Large intestine (tissue), 3 donors: ENCODE measurements at regions not wholly inside any gene's neighbourhood (a gene's known extent, or its start where the extent isn't known, plus 50 kb on each side); places are given as distances from the start of the nearest gene placed in this dataset.
"Not testable (repeated sequence)": the region's sequence is repeated elsewhere in the genome, so short reads cannot be mapped to it uniquely, and the experiment has no call there.

ENCODE experiments used
- DNase-seq, 2 donors: peaks; one replicate each; pipeline versions ENCODE4 v3.0.0 to v3.0.0-alpha.2; 2013
- H3K27ac ChIP-seq: one replicate; pipeline ENCODE4 v1.5.1; 2013; ENCODE audit warnings: low read length
- H3K27me3 ChIP-seq: 2 replicates; pipeline ENCODE4 v1.6.1; 2013; ENCODE audit warnings: low read length; ENCODE audit not compliant: control insufficient read depth, insufficient read depth
- H3K36me3 ChIP-seq: 2 replicates; pipeline ENCODE4 v1.6.1; 2013; ENCODE audit warnings: low read length; ENCODE audit not compliant: control insufficient read depth, insufficient read depth
- H3K4me1 ChIP-seq: one replicate; pipeline ENCODE4 v1.6.1; 2013; ENCODE audit warnings: low read length; ENCODE audit not compliant: control insufficient read depth, insufficient read depth
- H3K4me3 ChIP-seq: one replicate; pipeline ENCODE4 v1.5.1; 2013; ENCODE audit warnings: low read length
- H3K9me3 ChIP-seq: one replicate; pipeline ENCODE4 v1.6.1; 2013; ENCODE audit warnings: mild to moderate bottlenecking, low read depth, low read length, moderate library complexity; ENCODE audit not compliant: control insufficient read depth
- WGBS: methylation state at CpG from one replicate; pipeline ENCODE4 v1.1.5; 2013; ENCODE audit warnings: low lambda C conversion rate; ENCODE audit not compliant: insufficient coverage; 5-methylcytosine and 5-hydroxymethylcytosine counted together

DNA sequence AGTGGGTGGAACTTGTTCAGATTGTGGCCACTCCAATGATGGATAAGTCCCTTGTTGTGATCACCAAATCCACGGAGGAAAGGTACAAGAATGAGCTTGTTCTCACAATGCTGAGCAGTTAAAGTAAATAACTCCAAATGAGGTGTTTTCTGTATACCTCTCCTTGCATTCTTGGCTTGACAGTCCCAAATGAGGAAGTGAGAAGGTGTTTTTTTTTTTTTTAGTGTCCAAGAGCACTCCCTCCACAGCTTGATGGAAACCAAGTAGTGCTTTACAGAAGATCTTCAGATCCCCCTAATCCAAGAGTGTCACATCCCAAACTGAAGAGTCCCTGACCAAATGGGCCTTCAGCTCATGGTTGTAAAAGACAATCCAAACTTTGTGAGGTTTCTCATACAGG lies 153.6 kb downstream of the ATP23 start:
- Histone ChIP-seq H3K27ac (no peak overlapping the region), H3K9me3 (no peaks in the 10 kb centered on the region), H3K4me3 (no peak overlapping the region), H3K4me1 (no peaks in the 10 kb centered on the region), H3K27me3 (no peaks in the 10 kb centered on the region), H3K36me3 (no peaks in the 10 kb centered on the region)
- DNase-seq, result no peak
- no CpG with 5 or more reads among the region's 1 CpG for WGBS

DNA sequence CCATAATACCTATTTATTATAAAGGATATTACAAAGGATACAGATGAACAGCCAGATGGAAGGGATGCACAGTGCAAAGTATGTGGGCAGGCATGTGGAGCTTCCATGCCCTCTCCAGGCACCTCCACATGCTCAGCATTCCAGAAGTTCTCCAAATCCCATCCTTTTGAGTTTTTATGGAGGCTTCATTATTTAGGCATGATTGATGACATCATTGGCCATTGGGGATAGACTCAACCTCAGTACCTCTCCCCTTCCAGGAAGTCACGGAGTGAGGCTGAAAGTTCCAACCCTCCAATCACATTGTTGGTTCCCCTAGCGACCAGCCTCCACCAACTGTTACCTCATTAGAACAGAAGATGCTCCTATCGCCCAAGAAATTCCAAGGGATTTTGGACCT lies 156.4 kb downstream of the ATP23 start:
- Histone ChIP-seq H3K36me3 (no peaks in the 10 kb centered on the region), H3K27ac (no peak overlapping the region), H3K9me3 (peaks cover 7% of the 10 kb centered on the region), H3K27me3 (no peaks in the 10 kb centered on the region), H3K4me1 (no peaks in the 10 kb centered on the region), H3K4me3 (no peak overlapping the region)
- DNase-seq, result no peak
- no CpG with 5 or more reads among the region's 3 CpGs for WGBS

DNA sequence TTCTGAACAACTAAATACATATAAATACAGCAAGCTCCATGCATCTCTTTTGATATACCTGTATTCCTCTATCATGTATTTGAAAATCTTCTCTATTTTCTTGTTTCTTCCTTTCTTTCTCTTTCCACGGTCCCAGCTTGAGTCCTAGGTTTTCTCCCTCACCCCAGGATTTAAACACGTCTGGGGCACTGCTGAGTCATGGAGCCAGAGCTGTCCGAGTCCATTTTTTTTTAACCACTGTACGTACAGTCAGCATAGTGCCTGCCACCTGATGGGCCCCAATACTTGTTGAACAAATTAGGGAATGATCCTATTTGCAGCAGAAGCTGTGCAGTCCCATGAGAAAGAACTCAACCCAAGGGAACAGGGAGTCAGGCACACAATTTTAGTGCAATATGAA lies 158.1 kb downstream of the ATP23 start:
- H3K36me3 ChIP-seq, result no peaks in the 10 kb centered on the region
- H3K4me3 ChIP-seq, result no peak overlapping the region
- peaks cover 7% of the 10 kb centered on the region for H3K9me3 ChIP-seq
- no peaks in the 10 kb centered on the region for H3K27me3 ChIP-seq
- no peaks in the 10 kb centered on the region for H3K4me1 ChIP-seq
- H3K27ac ChIP-seq, result no peak overlapping the region
- DNase-seq, result no peak
- 67% methylated on average over 1 of the region's 4 CpGs for WGBS

DNA sequence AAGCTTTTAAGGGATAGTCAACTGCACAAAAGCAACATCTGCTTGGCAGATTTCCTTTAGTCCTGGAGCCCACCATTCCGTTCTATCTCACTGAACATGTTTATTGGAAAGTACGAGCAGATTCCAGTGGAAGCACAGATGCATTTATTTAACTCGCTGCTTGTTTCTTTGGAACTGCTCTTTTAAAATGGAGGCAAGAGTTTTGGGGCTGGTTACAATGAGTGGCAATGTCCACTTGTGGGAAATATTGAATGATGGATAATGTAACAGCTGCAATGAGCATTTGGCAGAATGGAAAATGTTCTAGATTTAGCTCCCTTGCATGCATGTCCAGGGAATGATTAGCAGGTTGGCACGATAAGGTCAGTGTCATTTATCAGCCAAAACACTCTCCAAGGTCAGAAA lies 163.0 kb downstream of the ATP23 start:
- no peaks in the 10 kb centered on the region for H3K27me3 ChIP-seq
- no peaks in the 10 kb centered on the region for H3K36me3 ChIP-seq
- WGBS, result 100% methylated on average over 1 of the region's 4 CpGs
- H3K27ac ChIP-seq, result no peak overlapping the region
- H3K4me1 ChIP-seq, result no peaks in the 10 kb centered on the region
- H3K9me3 ChIP-seq, result peaks cover 7% of the 10 kb centered on the region
- H3K4me3 ChIP-seq, result no peak overlapping the region
- no peak for DNase-seq

DNA sequence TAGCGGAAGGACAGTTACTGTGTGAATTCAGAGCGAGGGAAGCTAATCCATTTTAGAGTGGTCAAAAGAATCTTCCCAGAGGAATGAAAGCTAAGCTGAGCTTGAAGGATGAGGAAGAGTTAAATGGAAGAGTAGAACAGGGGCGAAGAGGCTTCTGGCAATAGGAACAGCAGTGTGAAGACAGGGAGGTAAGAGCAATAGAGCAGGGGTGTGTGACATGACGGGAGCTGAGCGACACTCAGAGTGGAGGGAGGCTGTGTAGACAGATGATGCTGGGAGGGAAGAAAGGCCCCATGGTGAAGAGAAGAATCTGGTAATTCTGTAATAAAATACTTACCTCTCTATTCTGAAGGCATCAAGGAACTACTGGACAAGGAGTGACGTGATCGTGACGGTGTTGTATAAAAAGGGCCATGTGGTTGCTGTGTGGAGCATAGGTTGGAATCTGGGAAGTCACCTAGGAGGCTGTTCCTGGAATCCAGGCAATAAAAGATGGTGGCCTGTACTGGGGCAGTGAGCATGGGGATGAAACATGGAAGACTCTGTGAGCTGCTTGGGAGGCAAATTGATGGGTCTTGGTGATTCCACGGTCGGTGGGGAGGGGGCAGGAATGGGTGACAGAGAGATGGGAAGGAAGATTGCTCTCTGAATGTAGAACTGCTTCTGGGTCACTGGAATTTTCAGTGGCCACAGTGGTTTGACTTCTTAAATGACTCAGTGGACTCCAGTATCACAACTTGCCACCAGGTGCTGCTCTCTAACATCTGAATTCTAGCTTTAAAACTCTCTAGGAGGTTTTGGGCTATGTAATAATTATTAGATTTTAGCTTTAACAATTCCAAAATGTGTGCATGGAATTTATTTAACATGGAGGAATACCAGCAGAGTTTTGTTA lies 164.1 kb downstream of the ATP23 start:
- H3K4me1 ChIP-seq, result no peaks in the 10 kb centered on the region
- peaks cover 7% of the 10 kb centered on the region for H3K9me3 ChIP-seq
- no peak for DNase-seq
- WGBS, result 94% methylated on average over 7 of the region's 10 CpGs
- no peaks in the 10 kb centered on the region for H3K27me3 ChIP-seq
- H3K36me3 ChIP-seq, result no peaks in the 10 kb centered on the region
- H3K4me3 ChIP-seq, result no peak overlapping the region
- H3K27ac ChIP-seq, result no peak overlapping the region

DNA sequence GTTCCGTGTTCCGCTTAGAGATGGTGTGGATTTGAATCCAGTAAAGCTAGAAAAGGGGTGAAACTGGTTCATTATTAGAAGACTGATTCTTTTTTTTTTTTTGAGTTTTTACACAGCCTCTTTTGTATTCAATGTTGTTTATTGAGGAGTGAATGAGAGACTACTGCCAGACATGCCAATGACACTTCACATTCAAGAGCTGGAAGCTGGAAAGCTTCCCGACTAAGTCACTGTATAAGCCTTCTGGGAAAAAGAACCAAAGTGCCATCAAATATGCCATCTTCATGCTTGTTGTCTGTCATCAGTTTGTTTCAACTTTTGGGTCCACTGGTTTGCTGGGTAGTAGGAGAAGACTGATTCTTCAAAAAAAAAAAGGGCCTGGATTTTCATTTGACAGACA lies 164.8 kb downstream of the ATP23 start:
- H3K4me3 ChIP-seq, result no peak overlapping the region
- H3K36me3 ChIP-seq, result no peaks in the 10 kb centered on the region
- peaks cover 7% of the 10 kb centered on the region for H3K9me3 ChIP-seq
- DNase-seq, result no peak
- H3K4me1 ChIP-seq, result no peaks in the 10 kb centered on the region
- H3K27me3 ChIP-seq, result no peaks in the 10 kb centered on the region
- no peak overlapping the region for H3K27ac ChIP-seq
- no CpG with 5 or more reads among the region's 3 CpGs for WGBS

DNA sequence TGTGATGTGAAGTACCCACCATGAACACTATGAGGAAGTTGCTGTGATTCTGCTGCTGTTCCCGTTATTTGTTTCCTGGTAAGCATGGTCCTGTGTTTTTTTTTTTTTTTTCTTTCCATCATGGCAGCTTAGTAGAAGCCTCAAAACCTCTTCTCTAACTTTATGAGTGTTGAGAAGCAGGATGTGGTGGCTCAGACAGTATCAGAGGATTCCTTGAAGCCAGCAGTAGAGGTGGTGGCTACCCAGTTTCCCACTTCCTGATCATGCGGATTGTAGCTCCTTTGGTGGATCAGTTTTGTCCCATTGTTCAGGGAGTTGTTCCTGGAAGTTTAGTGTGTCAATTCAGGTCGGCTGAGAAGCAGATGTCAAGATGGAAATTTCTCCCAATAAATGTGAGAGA lies 175.8 kb downstream of the ATP23 start:
- Histone ChIP-seq H3K9me3 (no peaks in the 10 kb centered on the region), H3K4me3 (no peak overlapping the region), H3K27me3 (no peaks in the 10 kb centered on the region), H3K36me3 (no peaks in the 10 kb centered on the region), H3K4me1 (no peaks in the 10 kb centered on the region), H3K27ac (no peak overlapping the region)
- no peak for DNase-seq
- WGBS, result 67% methylated on average over 1 of the region's 3 CpGs

DNA sequence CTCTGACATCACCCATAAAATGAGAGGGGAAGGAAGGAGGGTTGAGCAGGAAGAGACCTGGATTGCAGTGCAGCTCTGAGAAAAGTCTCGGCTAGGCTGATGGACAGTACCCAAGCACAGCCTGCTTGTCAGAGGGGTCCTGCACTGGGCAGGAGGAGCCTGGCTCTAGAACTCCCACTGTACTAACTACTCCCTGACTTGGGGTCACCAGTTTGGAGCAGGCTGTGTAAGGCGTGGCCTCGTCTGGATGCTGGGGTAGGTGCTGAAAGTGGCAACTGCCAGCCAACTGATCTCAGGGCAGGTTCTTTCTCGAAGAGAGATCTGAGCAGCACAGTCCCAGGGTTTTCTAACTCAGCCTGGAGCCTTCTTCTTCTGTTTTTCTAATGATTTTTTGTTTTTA lies 176.3 kb downstream of the ATP23 start:
- H3K27me3 ChIP-seq, result no peaks in the 10 kb centered on the region
- no peaks in the 10 kb centered on the region for H3K4me1 ChIP-seq
- H3K27ac ChIP-seq, result no peak overlapping the region
- H3K9me3 ChIP-seq, result no peaks in the 10 kb centered on the region
- no CpG with 5 or more reads among the region's 4 CpGs for WGBS
- no peak overlapping the region for H3K4me3 ChIP-seq
- no peaks in the 10 kb centered on the region for H3K36me3 ChIP-seq
- no peak for DNase-seq

DNA sequence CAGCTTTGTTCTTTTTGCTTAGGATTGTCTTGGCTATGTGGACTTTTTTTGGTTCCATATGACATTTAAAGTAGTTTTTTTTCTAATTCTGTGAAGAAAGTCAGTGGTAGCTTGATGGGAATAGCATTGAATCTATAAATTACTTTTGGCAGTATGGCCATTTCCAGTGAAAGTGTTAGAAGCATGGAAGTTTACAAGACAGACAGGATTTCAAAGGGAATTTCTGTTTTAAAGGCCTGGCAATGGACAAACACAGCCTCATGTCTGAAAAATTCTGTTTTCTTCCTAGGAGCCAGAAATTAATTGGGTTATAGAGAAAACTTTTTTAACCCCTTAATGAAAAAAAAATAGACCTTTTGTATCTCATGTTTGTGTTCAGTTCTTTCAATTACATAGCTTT lies 184.4 kb downstream of the ATP23 start:
- not testable (repeated sequence) for H3K27ac ChIP-seq, H3K9me3 ChIP-seq, H3K27me3 ChIP-seq, DNase-seq, H3K36me3 ChIP-seq, H3K4me1 ChIP-seq, H3K4me3 ChIP-seq

DNA sequence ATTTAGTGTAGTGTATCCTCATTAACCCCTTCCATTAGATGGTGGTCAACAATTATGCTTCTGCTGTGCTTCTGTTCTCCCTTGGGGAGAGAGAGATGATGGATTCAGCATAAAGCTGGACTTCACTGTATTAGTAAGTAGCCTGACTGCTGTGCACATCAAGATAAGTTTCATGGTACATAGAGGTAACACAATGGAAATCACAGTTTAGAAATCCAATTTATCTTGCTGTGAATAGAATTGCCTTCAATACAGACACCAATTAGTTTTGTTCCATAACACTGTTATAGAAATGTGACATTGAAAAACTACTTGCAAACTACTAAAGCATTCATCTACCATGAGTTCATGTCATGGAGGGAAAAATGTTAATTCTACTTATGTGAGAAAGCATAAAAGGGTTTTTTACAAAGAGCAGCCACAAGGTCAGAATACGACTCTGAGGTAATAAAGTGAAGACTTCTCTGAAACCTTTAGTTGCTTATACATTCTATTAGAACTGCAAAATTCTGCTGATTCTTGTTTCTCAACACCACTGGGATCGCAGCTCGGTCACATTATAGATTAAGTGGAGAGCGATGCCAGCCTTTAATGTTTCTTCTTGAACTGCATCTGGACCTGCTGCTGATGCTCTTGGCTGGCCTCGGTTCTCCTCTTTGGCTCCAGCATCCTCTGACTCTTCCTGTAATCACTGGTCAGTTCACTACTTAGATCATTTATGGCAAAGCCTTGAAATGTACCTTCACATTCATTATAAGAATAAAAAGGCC lies 190.8 kb downstream of the ATP23 start:
- no CpG with 5 or more reads among the region's 5 CpGs for WGBS
- no peaks in the 10 kb centered on the region for H3K36me3 ChIP-seq
- H3K9me3 ChIP-seq, result no peaks in the 10 kb centered on the region
- no peaks in the 10 kb centered on the region for H3K27me3 ChIP-seq
- no peak overlapping the region for H3K4me3 ChIP-seq
- DNase-seq, result no peak
- H3K4me1 ChIP-seq, result no peaks in the 10 kb centered on the region
- no peak overlapping the region for H3K27ac ChIP-seq
